IMR-90 (cell line): ENCODE measurements at regions not wholly inside any gene's neighbourhood (a gene's known extent, or its start where the extent isn't known, plus 50 kb on each side); places are given as distances from the start of the nearest gene placed in this dataset.

ENCODE experiments used
- ATAC-seq: fragments of 200-7000 bp; cut with Tn5 transposase; 2 replicates; pipeline ENCODE4 v1.9.1; 2020; ENCODE audit warnings: low read depth, mild to moderate bottlenecking, moderate library complexity
- BruUV-seq: library from RNA; stranded (reverse); fragments of 400-500 nt; replicated peaks from 2 replicates; lab custom pipeline; 2021; lab: Mats Ljungman, UMichigan
- CTCF ChIA-PET: fragments of 300-600 bp; formaldehyde crosslinking; extraction: SDS; loops from one replicate; lab custom pipeline; 2021; ENCODE audit warnings: antibody characterized with exemption; lab: Yijun Ruan, JAX
- POLR2A ChIA-PET: fragments of 300-600 bp; sonication (Branson Sonifier 250); formaldehyde crosslinking; loops from one replicate; lab custom pipeline; 2022; ENCODE audit warnings: antibody characterized with exemption; ENCODE audit not compliant: unreplicated experiment; lab: Charles Lee
- DNase-seq: peaks from one replicate; pipeline ENCODE4 v3.0.0; 2013
- H2AFZ ChIP-seq: replicated peaks from 2 replicates; pipeline ENCODE3; 2013; ENCODE audit warnings: low read length, mild to moderate bottlenecking; ENCODE audit not compliant: poor library complexity
- H2AK5ac ChIP-seq: 2 replicates; pipeline ENCODE4 v1.6.1; 2013; ENCODE audit warnings: low read depth, low read length, inconsistent platforms
- H2AK9ac ChIP-seq: replicated peaks from 2 replicates; pipeline ENCODE3; 2013; ENCODE audit warnings: mild to moderate bottlenecking, low read depth, low read length, moderate library complexity; ENCODE audit not compliant: poor library complexity
- H2BK120ac ChIP-seq: 2 replicates; pipeline ENCODE4 v1.6.1; 2013; ENCODE audit warnings: low read depth, low read length, inconsistent platforms
- H2BK15ac ChIP-seq: 3 replicates; pipeline ENCODE4 v1.6.1; 2013; ENCODE audit warnings: low read depth, low read length, inconsistent platforms
- H2BK20ac ChIP-seq: 2 replicates; pipeline ENCODE4 v1.6.1; 2013; ENCODE audit warnings: low read depth, mild to moderate bottlenecking, inconsistent platforms, low read length, moderate library complexity
- H2BK5ac ChIP-seq: 2 replicates; pipeline ENCODE4 v1.6.1; 2013; ENCODE audit warnings: mild to moderate bottlenecking, low read depth, low read length, inconsistent platforms; ENCODE audit not compliant: poor library complexity, severe bottlenecking
- H3K14ac ChIP-seq: replicated peaks from 2 replicates; pipeline ENCODE4 v1.6.1; 2013; ENCODE audit warnings: low read depth, low read length, inconsistent platforms
- H3K18ac ChIP-seq: 2 replicates; pipeline ENCODE4 v1.6.1; 2013; ENCODE audit warnings: low read depth, low read length, control low read depth
- H3K23ac ChIP-seq: 2 replicates; pipeline ENCODE4 v1.6.1; 2013; ENCODE audit warnings: low read depth, low read length, inconsistent platforms
- H3K27ac ChIP-seq: 2 replicates; pipeline ENCODE4 v1.5.1; 2013; ENCODE audit warnings: mild to moderate bottlenecking, control low read depth, low read length; ENCODE audit not compliant: insufficient read depth
- H3K27me3 ChIP-seq: 2 replicates; pipeline ENCODE4 v1.6.1; 2013; ENCODE audit warnings: low read length; ENCODE audit not compliant: control insufficient read depth, insufficient read depth
- H3K36me3 ChIP-seq: 2 replicates; pipeline ENCODE4 v1.6.1; 2013; ENCODE audit warnings: low read length, mixed read lengths; ENCODE audit not compliant: control insufficient read depth, insufficient read depth
- H3K4ac ChIP-seq: 2 replicates; pipeline ENCODE4 v1.6.1; 2013; ENCODE audit warnings: low read depth, low read length, inconsistent platforms
- H3K4me1 ChIP-seq: 2 replicates; pipeline ENCODE4 v1.6.1; 2013; ENCODE audit warnings: low read length, mixed read lengths; ENCODE audit not compliant: control insufficient read depth, insufficient read depth
- H3K4me2 ChIP-seq: 2 replicates; pipeline ENCODE4 v1.6.1; 2013; ENCODE audit warnings: low read depth, mild to moderate bottlenecking, control low read depth, low read length, moderate library complexity
- H3K4me3 ChIP-seq: 2 replicates; pipeline ENCODE4 v1.5.1; 2013; ENCODE audit warnings: low read depth, mild to moderate bottlenecking, control low read depth, low read length, moderate library complexity; ENCODE audit not compliant: insufficient read depth
- H3K56ac ChIP-seq: 2 replicates; pipeline ENCODE4 v1.6.1; 2013; ENCODE audit warnings: low read length, inconsistent platforms; ENCODE audit not compliant: insufficient read depth; ENCODE audit errors: extremely low read depth
- H3K79me1 ChIP-seq, 2 experiments: 2 replicates each; pipeline ENCODE4 v1.6.1; 2013; ENCODE audit warnings: low read length in 2 of 2, inconsistent platforms in 1 of 2, low read depth in 1 of 2
- H3K9ac ChIP-seq: 2 replicates; pipeline ENCODE4 v1.6.1; 2013; ENCODE audit warnings: low read depth, low read length, control low read depth
- H3K9me1 ChIP-seq: 2 replicates; pipeline ENCODE4 v1.6.1; 2013; ENCODE audit warnings: low read length, inconsistent platforms; ENCODE audit not compliant: insufficient read depth
- H3K9me3 ChIP-seq: 2 replicates; pipeline ENCODE4 v1.6.1; 2013; ENCODE audit warnings: low read length; ENCODE audit not compliant: control insufficient read depth, insufficient read depth
- H4K20me1 ChIP-seq: 2 replicates; pipeline ENCODE4 v1.6.1; 2013; ENCODE audit warnings: low read length, inconsistent platforms; ENCODE audit not compliant: insufficient read depth
- H4K5ac ChIP-seq: 2 replicates; pipeline ENCODE4 v1.6.1; 2013; ENCODE audit warnings: mild to moderate bottlenecking, low read depth, low read length, control low read depth
- H4K8ac ChIP-seq, 2 experiments: 2 replicates each; pipeline ENCODE4 v1.6.1; 2013; ENCODE audit warnings: low read depth in 2 of 2, low read length in 2 of 2, control low read depth in 1 of 2, inconsistent platforms in 1 of 2
- H4K91ac ChIP-seq: 2 replicates; pipeline ENCODE4 v1.6.1; 2013; ENCODE audit warnings: low read depth, low read length, inconsistent platforms; ENCODE audit not compliant: insufficient read depth
- BHLHE40 ChIP-seq: fragments of 150-350 bp; IDR thresholded peaks from 2 replicates; pipeline ENCODE4 v1.6.1; 2016; ENCODE audit warnings: mild to moderate bottlenecking, low read depth, low read length
- CEBPB ChIP-seq: IDR thresholded peaks from 2 replicates; pipeline ENCODE4 v1.6.1; 2012; ENCODE audit warnings: low read depth, low read length, improper control_type of control experiment
- CHD1 ChIP-seq: IDR thresholded peaks from 2 replicates; pipeline ENCODE4 v1.6.1; 2012; ENCODE audit warnings: low read depth, low read length, improper control_type of control experiment
- ELK1 ChIP-seq: fragments of 150-350 bp; IDR thresholded peaks from 2 replicates; pipeline ENCODE4 v1.6.1; 2016; ENCODE audit warnings: low read depth, mild to moderate bottlenecking, low read length, moderate library complexity, borderline replicate concordance
- RAD21 ChIP-seq: IDR thresholded peaks from 2 replicates; pipeline ENCODE4 v1.6.1; 2012; ENCODE audit warnings: low read length, improper control_type of control experiment
- RCOR1 ChIP-seq: IDR thresholded peaks from 2 replicates; pipeline ENCODE4 v1.6.1; 2012; ENCODE audit warnings: mild to moderate bottlenecking, low read length, improper control_type of control experiment; ENCODE audit not compliant: insufficient replicate concordance
- SMC3 ChIP-seq: fragments of 150-350 bp; IDR thresholded peaks from 2 replicates; pipeline ENCODE4 v1.6.1; 2016; ENCODE audit warnings: low read depth, mild to moderate bottlenecking, antibody characterized with exemption, low read length, moderate library complexity
- WGBS, 2 experiments: methylation state at CpG; one replicate each; pipeline versions ENCODE4 v1.1.5 to v1.1.7; 2013; ENCODE audit warnings: missing lambda C conversion rate in 2 of 2; ENCODE audit not compliant: insufficient read length in 1 of 2; ENCODE audit errors: extremely low coverage in 2 of 2; 5-methylcytosine and 5-hydroxymethylcytosine counted together
- dilution Hi-C: fragments of 300-500 bp; cut with HindIII; formaldehyde crosslinking; loops from one replicate; pipeline ENCODE4 v1.14.3; 2018; ENCODE audit warnings: low sequenced_read_pairs; ENCODE audit not compliant: unreplicated experiment
- in situ Hi-C: fragments of 300-500 bp; cut with MboI; formaldehyde crosslinking; loops from 3 replicates; pipeline ENCODE4 v1.14.3; 2019; ENCODE audit warnings: low sequenced_read_pairs, inconsistent platforms, mixed read lengths
- intact Hi-C: fragments of 100-400 bp; cut with micrococcal nuclease; formaldehyde crosslinking; loops from 2 replicates; pipeline ENCODE4 v1.10.0; 2022

GRCh38 chr2:42867093-42868065, 75.0 kb upstream of the HAAO start:
- H3K18ac ChIP-seq, result no peak overlapping the region
- DNase-seq (no peak), ATAC-seq (no peak)
- H3K14ac ChIP-seq, result no peak overlapping the region
- H4K5ac ChIP-seq, result no peak overlapping the region
- POLR2A ChIA-PET, result no interaction called here
- H2BK120ac ChIP-seq, result no peak overlapping the region
- H3K9me3 ChIP-seq, result peaks cover 10% of the 10 kb centered on the region
- in situ Hi-C loops, result no loop called here
- no peak overlapping the region for H2BK15ac ChIP-seq
- no peaks in the 10 kb centered on the region for H4K20me1 ChIP-seq
- intact Hi-C loops, result no loop called here
- no peak overlapping the region for H4K8ac ChIP-seq
- H3K56ac ChIP-seq, result no peak overlapping the region
- no peaks in the 10 kb centered on the region for H3K79me1 ChIP-seq
- H2BK20ac ChIP-seq, result no peak overlapping the region
- BruUV-seq, result no TSS peak
- H3K9me1 ChIP-seq, result no peaks in the 10 kb centered on the region
- H3K9ac ChIP-seq, result no peak overlapping the region
- CTCF ChIA-PET, result no interaction called here
- H3K27me3 ChIP-seq, result 0 out of 2 replicates have a peak, but pooled peaks cover 2% of the 10 kb centered on the region
- TF ChIP-seq CEBPB (no peak), CHD1 (no peak), RAD21 (no peak), SMC3 (no peak), BHLHE40 (no peak), ELK1 (no peak), RCOR1 (no peak)
- H2BK5ac ChIP-seq, result no peak overlapping the region
- dilution Hi-C loops, result no loop called here
- no CpG with 5 or more reads among the region's 11 CpGs for WGBS, 2 experiments
- no peak overlapping the region for H3K4me3 ChIP-seq
- H3K36me3 ChIP-seq, result no peaks in the 10 kb centered on the region
- H3K23ac ChIP-seq, result no peak overlapping the region
- H2AFZ ChIP-seq, result no peak overlapping the region
- H3K4me2 ChIP-seq, result no peak overlapping the region
- no peak overlapping the region for H3K27ac ChIP-seq
- no peak overlapping the region for H3K4ac ChIP-seq
- H3K4me1 ChIP-seq, result no peaks in the 10 kb centered on the region; the same call in 1 of the 2 replicates
- no peak overlapping the region for H4K91ac ChIP-seq
- H2AK5ac ChIP-seq, result no peak overlapping the region
- no peak overlapping the region for H2AK9ac ChIP-seq
